ENCODE measurements at regions not wholly inside any gene's neighbourhood (a gene's known extent, or its start where the extent isn't known, plus 50 kb on each side); places are given as distances from the start of the nearest gene placed in this dataset.

- no peaks in the 10 kb centered on the region for H3K27me3 ChIP-seq (ENCODE audit: control insufficient read depth in 1 of 2, insufficient read depth in 2 of 2, low read length in 2 of 2)
- H3K4me1 ChIP-seq (ENCODE audit: control insufficient read depth in 2 of 2, insufficient read depth in 2 of 2, low read length in 1 of 2): no peaks in the 10 kb centered on the region
- H3K4me3 ChIP-seq (ENCODE audit: low read depth in 1 of 2, low read length in 2 of 2): no peak overlapping the region
- no peak overlapping the region for H3K27ac ChIP-seq (ENCODE audit: low read depth in 2 of 2, low read length in 1 of 2)
- H3K36me3 ChIP-seq (ENCODE audit: control insufficient read depth in 2 of 2, insufficient read depth in 2 of 2, low read length in 1 of 2): no peaks in the 10 kb centered on the region
- H3K9me3 ChIP-seq (ENCODE audit: control insufficient read depth in 2 of 2, insufficient read depth in 1 of 2, low read depth in 1 of 2, low read length in 1 of 2): peaks cover 0 to 3% of the 10 kb centered on the region in 2 donors
- WGBS, 2 donors: 91% methylated on average over 4 of the region's 4 CpGs
These were observed 982.6 kb upstream of the EYS start for GRCh38 chr6:66689608-66690007.

- no peak overlapping the region for H3K27ac ChIP-seq (ENCODE audit: low read depth in 2 of 2, low read length in 1 of 2)
- H3K4me1 ChIP-seq (ENCODE audit: control insufficient read depth in 2 of 2, insufficient read depth in 2 of 2, low read length in 1 of 2): no peaks in the 10 kb centered on the region
- peaks cover 0 to 3% of the 10 kb centered on the region in 2 donors for H3K9me3 ChIP-seq (ENCODE audit: control insufficient read depth in 2 of 2, insufficient read depth in 1 of 2, low read depth in 1 of 2, low read length in 1 of 2)
- H3K27me3 ChIP-seq (ENCODE audit: control insufficient read depth in 1 of 2, insufficient read depth in 2 of 2, low read length in 2 of 2): no peaks in the 10 kb centered on the region
- H3K36me3 ChIP-seq (ENCODE audit: control insufficient read depth in 2 of 2, insufficient read depth in 2 of 2, low read length in 1 of 2): no peaks in the 10 kb centered on the region
- H3K4me3 ChIP-seq (ENCODE audit: low read depth in 1 of 2, low read length in 2 of 2): no peak overlapping the region
- WGBS, 2 donors: 38 to 47% methylated on average over 3 of the region's 3 CpGs
These were observed 980.6 kb upstream of the EYS start for GRCh38 chr6:66687611-66688140.

GRCh38 chr6:66675906-66676305 is 968.9 kb upstream of the EYS start:
- WGBS, 2 donors: 70 to 81% methylated on average over 5 of the region's 5 CpGs
- H3K9me3 ChIP-seq (ENCODE audit: control insufficient read depth in 2 of 2, insufficient read depth in 1 of 2, low read depth in 1 of 2, low read length in 1 of 2): no peaks in the 10 kb centered on the region
- no peaks in the 10 kb centered on the region for H3K27me3 ChIP-seq (ENCODE audit: control insufficient read depth in 1 of 2, insufficient read depth in 2 of 2, low read length in 2 of 2)
- no peak overlapping the region for H3K4me3 ChIP-seq (ENCODE audit: low read depth in 1 of 2, low read length in 2 of 2)
- no peak overlapping the region for H3K27ac ChIP-seq (ENCODE audit: low read depth in 2 of 2, low read length in 1 of 2)
- no peaks in the 10 kb centered on the region for H3K36me3 ChIP-seq (ENCODE audit: control insufficient read depth in 2 of 2, insufficient read depth in 2 of 2, low read length in 1 of 2)
- H3K4me1 ChIP-seq (ENCODE audit: control insufficient read depth in 2 of 2, insufficient read depth in 2 of 2, low read length in 1 of 2): no peaks in the 10 kb centered on the region

- H3K36me3 ChIP-seq (ENCODE audit: control insufficient read depth in 2 of 2, insufficient read depth in 2 of 2, low read length in 1 of 2): no peaks in the 10 kb centered on the region
- no peaks in the 10 kb centered on the region for H3K4me1 ChIP-seq (ENCODE audit: control insufficient read depth in 2 of 2, insufficient read depth in 2 of 2, low read length in 1 of 2)
- WGBS, 2 donors: 73 to 79% methylated on average over 4 of the region's 4 CpGs
- H3K4me3 ChIP-seq (ENCODE audit: low read depth in 1 of 2, low read length in 2 of 2): no peak overlapping the region
- H3K9me3 ChIP-seq (ENCODE audit: control insufficient read depth in 2 of 2, insufficient read depth in 1 of 2, low read depth in 1 of 2, low read length in 1 of 2): no peaks in the 10 kb centered on the region
- no peaks in the 10 kb centered on the region for H3K27me3 ChIP-seq (ENCODE audit: control insufficient read depth in 1 of 2, insufficient read depth in 2 of 2, low read length in 2 of 2)
- H3K27ac ChIP-seq (ENCODE audit: low read depth in 2 of 2, low read length in 1 of 2): no peak overlapping the region
These were observed 957.1 kb upstream of the EYS start for GRCh38 chr6:66664112-66664511.

- WGBS, 2 donors: 48 to 49% methylated on average over 6 of the region's 6 CpGs
- no peaks in the 10 kb centered on the region for H3K27me3 ChIP-seq (ENCODE audit: control insufficient read depth in 1 of 2, insufficient read depth in 2 of 2, low read length in 2 of 2)
- H3K27ac ChIP-seq (ENCODE audit: low read depth in 2 of 2, low read length in 1 of 2): no peak overlapping the region
- no peak overlapping the region for H3K4me3 ChIP-seq (ENCODE audit: low read depth in 1 of 2, low read length in 2 of 2)
- H3K9me3 ChIP-seq (ENCODE audit: control insufficient read depth in 2 of 2, insufficient read depth in 1 of 2, low read depth in 1 of 2, low read length in 1 of 2): no peaks in the 10 kb centered on the region
- no peaks in the 10 kb centered on the region for H3K36me3 ChIP-seq (ENCODE audit: control insufficient read depth in 2 of 2, insufficient read depth in 2 of 2, low read length in 1 of 2)
- no peaks in the 10 kb centered on the region for H3K4me1 ChIP-seq (ENCODE audit: control insufficient read depth in 2 of 2, insufficient read depth in 2 of 2, low read length in 1 of 2)
These were observed 955.9 kb upstream of the EYS start for GRCh38 chr6:66662721-66663507.

GRCh38 chr6:66662196-66662595 is 955.2 kb upstream of the EYS start:
- Histone ChIP-seq H3K36me3 (ENCODE audit: control insufficient read depth in 2 of 2, insufficient read depth in 2 of 2, low read length in 1 of 2) (no peaks in the 10 kb centered on the region), H3K9me3 (ENCODE audit: control insufficient read depth in 2 of 2, insufficient read depth in 1 of 2, low read depth in 1 of 2, low read length in 1 of 2) (no peaks in the 10 kb centered on the region), H3K4me1 (ENCODE audit: control insufficient read depth in 2 of 2, insufficient read depth in 2 of 2, low read length in 1 of 2) (no peaks in the 10 kb centered on the region), H3K4me3 (ENCODE audit: low read depth in 1 of 2, low read length in 2 of 2) (no peak overlapping the region), H3K27me3 (ENCODE audit: control insufficient read depth in 1 of 2, insufficient read depth in 2 of 2, low read length in 2 of 2) (no peaks in the 10 kb centered on the region), H3K27ac (ENCODE audit: low read depth in 2 of 2, low read length in 1 of 2) (no peak overlapping the region)

- Histone ChIP-seq H3K4me3 (ENCODE audit: low read depth in 1 of 2, low read length in 2 of 2) (no peak overlapping the region), H3K36me3 (ENCODE audit: control insufficient read depth in 2 of 2, insufficient read depth in 2 of 2, low read length in 1 of 2) (no peaks in the 10 kb centered on the region), H3K27ac (ENCODE audit: low read depth in 2 of 2, low read length in 1 of 2) (no peak overlapping the region), H3K9me3 (ENCODE audit: control insufficient read depth in 2 of 2, insufficient read depth in 1 of 2, low read depth in 1 of 2, low read length in 1 of 2) (peaks cover 0 to 9% of the 10 kb centered on the region in 2 donors), H3K4me1 (ENCODE audit: control insufficient read depth in 2 of 2, insufficient read depth in 2 of 2, low read length in 1 of 2) (no peaks in the 10 kb centered on the region), H3K27me3 (ENCODE audit: control insufficient read depth in 1 of 2, insufficient read depth in 2 of 2, low read length in 2 of 2) (no peaks in the 10 kb centered on the region)
- WGBS, 2 donors: 91 to 94% methylated on average over 13 of the region's 13 CpGs
These were observed 948.4 kb upstream of the EYS start for GRCh38 chr6:66655420-66655819.

GRCh38 chr6:66638518-66638917 is 931.5 kb upstream of the EYS start:
- Histone ChIP-seq H3K27ac (ENCODE audit: low read depth in 2 of 2, low read length in 1 of 2) (no peak overlapping the region), H3K9me3 (ENCODE audit: control insufficient read depth in 2 of 2, insufficient read depth in 1 of 2, low read depth in 1 of 2, low read length in 1 of 2) (no peaks in the 10 kb centered on the region), H3K27me3 (ENCODE audit: control insufficient read depth in 1 of 2, insufficient read depth in 2 of 2, low read length in 2 of 2) (no peaks in the 10 kb centered on the region), H3K4me1 (ENCODE audit: control insufficient read depth in 2 of 2, insufficient read depth in 2 of 2, low read length in 1 of 2) (no peaks in the 10 kb centered on the region), H3K4me3 (ENCODE audit: low read depth in 1 of 2, low read length in 2 of 2) (no peak overlapping the region), H3K36me3 (ENCODE audit: control insufficient read depth in 2 of 2, insufficient read depth in 2 of 2, low read length in 1 of 2) (no peaks in the 10 kb centered on the region)
- WGBS, 2 donors: 72 to 74% methylated on average over 3 of the region's 3 CpGs

- Histone ChIP-seq H3K4me3 (ENCODE audit: low read depth in 1 of 2, low read length in 2 of 2) (no peak overlapping the region), H3K9me3 (ENCODE audit: control insufficient read depth in 2 of 2, insufficient read depth in 1 of 2, low read depth in 1 of 2, low read length in 1 of 2) (no peaks in the 10 kb centered on the region), H3K27me3 (ENCODE audit: control insufficient read depth in 1 of 2, insufficient read depth in 2 of 2, low read length in 2 of 2) (no peaks in the 10 kb centered on the region), H3K4me1 (ENCODE audit: control insufficient read depth in 2 of 2, insufficient read depth in 2 of 2, low read length in 1 of 2) (no peaks in the 10 kb centered on the region), H3K36me3 (ENCODE audit: control insufficient read depth in 2 of 2, insufficient read depth in 2 of 2, low read length in 1 of 2) (no peaks in the 10 kb centered on the region), H3K27ac (ENCODE audit: low read depth in 2 of 2, low read length in 1 of 2) (no peak overlapping the region)
- WGBS, 2 donors: 73 to 77% methylated on average over 5 of the region's 5 CpGs
These were observed 931.1 kb upstream of the EYS start for GRCh38 chr6:66638099-66638498.

- no peak overlapping the region for H3K27ac ChIP-seq (ENCODE audit: low read depth in 2 of 2, low read length in 1 of 2)
- H3K4me3 ChIP-seq (ENCODE audit: low read depth in 1 of 2, low read length in 2 of 2): no peak overlapping the region
- no peaks in the 10 kb centered on the region for H3K4me1 ChIP-seq (ENCODE audit: control insufficient read depth in 2 of 2, insufficient read depth in 2 of 2, low read length in 1 of 2)
- peaks cover 0 to 2% of the 10 kb centered on the region in 2 donors for H3K9me3 ChIP-seq (ENCODE audit: control insufficient read depth in 2 of 2, insufficient read depth in 1 of 2, low read depth in 1 of 2, low read length in 1 of 2)
- no peaks in the 10 kb centered on the region for H3K36me3 ChIP-seq (ENCODE audit: control insufficient read depth in 2 of 2, insufficient read depth in 2 of 2, low read length in 1 of 2)
- H3K27me3 ChIP-seq (ENCODE audit: control insufficient read depth in 1 of 2, insufficient read depth in 2 of 2, low read length in 2 of 2): no peaks in the 10 kb centered on the region
These were observed 921.9 kb upstream of the EYS start for GRCh38 chr6:66628917-66629316.

Measured in esophagus (tissue), 2 donors.